HEK293 (cell line): ENCODE measurements at regions not wholly inside any gene's neighbourhood (a gene's known extent, or its start where the extent isn't known, plus 50 kb on each side); places are given as distances from the start of the nearest gene placed in this dataset.

Experiments used
- CTCF ChIA-PET: fragments of 350-600 bp; formaldehyde crosslinking; extraction: SDS; loops from one replicate; lab custom pipeline; 2021; ENCODE audit warnings: antibody characterized with exemption; lab: Yijun Ruan, JAX
- POLR2A ChIA-PET: fragments of 300-600 bp; formaldehyde crosslinking; extraction: SDS; loops from one replicate; lab custom pipeline; 2020; ENCODE audit warnings: antibody characterized with exemption, inconsistent platforms; lab: Yijun Ruan, JAX
- H3K27ac ChIP-seq: fragments of 200-500 bp; sonication (Bioruptor generic); 2 replicates; pipeline ENCODE4 v1.5.1; 2014; ENCODE audit warnings: low read depth, low read length, control low read depth, inconsistent platforms; ENCODE audit errors: extremely low read depth
- H3K36me3 ChIP-seq, 2 experiments: fragments of 200-500 bp in 1 of 2; sonication (Bioruptor generic) in 1 of 2; 1 replicate in 1 of 2; 2 replicates in 1 of 2; pipeline ENCODE4 v1.5.1; 2014 to 2017; ENCODE audit warnings: inconsistent platforms in 2 of 2, low read length in 2 of 2; ENCODE audit not compliant: control insufficient read depth in 2 of 2, insufficient read depth in 1 of 2
- H3K4me1 ChIP-seq: fragments of 200-500 bp; sonication (Bioruptor generic); 2 replicates; pipeline ENCODE4 v1.5.1; 2014; ENCODE audit warnings: mild to moderate bottlenecking, low read length, inconsistent platforms; ENCODE audit not compliant: control insufficient read depth, insufficient read depth
- H3K4me3 ChIP-seq: 2 replicates; pipeline ENCODE4 v1.5.1; 2011; ENCODE audit warnings: low read depth, mild to moderate bottlenecking, control low read depth, low read length, moderate library complexity
- H3K9me3 ChIP-seq: fragments of 200-500 bp; sonication (Bioruptor generic); 2 replicates; pipeline ENCODE4 v1.5.1; 2014; ENCODE audit warnings: low read depth, low read length, inconsistent platforms; ENCODE audit not compliant: control insufficient read depth, insufficient read depth
- WT1 ChIP-seq: fragments of 450-650 bp; formaldehyde crosslinking; IDR thresholded peaks from 2 replicates; pipeline ENCODE4 v1.5.1; 2016; ENCODE audit warnings: missing biosample characterization, missing genetic modification characterization
- ZFP3 ChIP-seq: fragments of 450-650 bp; formaldehyde crosslinking; IDR thresholded peaks from 2 replicates; pipeline ENCODE4 v1.5.1; 2016; ENCODE audit warnings: low read depth, missing biosample characterization, missing genetic modification characterization
- ZFP41 ChIP-seq: fragments of 450-650 bp; formaldehyde crosslinking; IDR thresholded peaks from 2 replicates; pipeline ENCODE4 v1.5.1; 2016; ENCODE audit warnings: missing biosample characterization, missing genetic modification characterization, borderline replicate concordance
- ZFP69B ChIP-seq: fragments of 450-650 bp; formaldehyde crosslinking; IDR thresholded peaks from 2 replicates; pipeline ENCODE4 v1.5.1; 2016; ENCODE audit warnings: missing biosample characterization, missing genetic modification characterization
- ZIC2 ChIP-seq: fragments of 450-650 bp; formaldehyde crosslinking; IDR thresholded peaks from 2 replicates; pipeline ENCODE4 v1.5.1; 2016; ENCODE audit warnings: missing biosample characterization, missing genetic modification characterization
- ZNF214 ChIP-seq: fragments of 450-650 bp; formaldehyde crosslinking; IDR thresholded peaks from 2 replicates; pipeline ENCODE4 v1.5.1; 2017; ENCODE audit warnings: missing biosample characterization, mild to moderate bottlenecking, missing genetic modification characterization, borderline replicate concordance
- ZNF23 ChIP-seq: fragments of 450-650 bp; formaldehyde crosslinking; IDR thresholded peaks from 2 replicates; pipeline ENCODE4 v1.5.1; 2016; ENCODE audit warnings: missing biosample characterization, missing genetic modification characterization, borderline replicate concordance
- ZNF24 ChIP-seq: fragments of 450-650 bp; formaldehyde crosslinking; IDR thresholded peaks from 2 replicates; pipeline ENCODE4 v1.5.1; 2016; ENCODE audit warnings: missing biosample characterization, missing genetic modification characterization
- ZNF341 ChIP-seq: fragments of 450-650 bp; formaldehyde crosslinking; IDR thresholded peaks from 2 replicates; pipeline ENCODE4; 2016; ENCODE audit warnings: low read depth, missing biosample characterization, missing genetic modification characterization
- ZNF530 ChIP-seq: fragments of 450-650 bp; formaldehyde crosslinking; IDR thresholded peaks from 2 replicates; pipeline ENCODE4 v1.5.1; 2016; ENCODE audit warnings: low read depth, missing biosample characterization, missing genetic modification characterization
- ZNF777 ChIP-seq: fragments of 450-650 bp; formaldehyde crosslinking; IDR thresholded peaks from 2 replicates; pipeline ENCODE4 v1.5.1; 2017; ENCODE audit warnings: missing biosample characterization, missing genetic modification characterization, borderline replicate concordance
- ZNF791 ChIP-seq: fragments of 450-650 bp; formaldehyde crosslinking; IDR thresholded peaks from 2 replicates; pipeline ENCODE4 v1.5.1; 2016; ENCODE audit warnings: missing biosample characterization, missing genetic modification characterization
- TF ChIP-seq, protein P1 (sequence below): fragments of 450-650 bp; formaldehyde crosslinking; IDR thresholded peaks from 2 replicates; pipeline ENCODE4 v1.5.1; 2016; ENCODE audit warnings: missing biosample characterization, missing genetic modification characterization
- TF ChIP-seq, protein P2 (sequence below): fragments of 450-650 bp; formaldehyde crosslinking; IDR thresholded peaks from 2 replicates; pipeline ENCODE4 v1.5.1; 2016; ENCODE audit warnings: missing biosample characterization, missing genetic modification characterization, low read depth
- TF ChIP-seq, protein P3 (sequence below): fragments of 450-650 bp; formaldehyde crosslinking; IDR thresholded peaks from 2 replicates; pipeline ENCODE4 v1.5.1; 2016; ENCODE audit warnings: missing biosample characterization, missing genetic modification characterization, borderline replicate concordance
- TF ChIP-seq, protein P4 (sequence below): fragments of 450-650 bp; formaldehyde crosslinking; IDR thresholded peaks from 2 replicates; pipeline ENCODE4 v1.5.1; 2016; ENCODE audit warnings: missing biosample characterization, missing genetic modification characterization

DNA sequence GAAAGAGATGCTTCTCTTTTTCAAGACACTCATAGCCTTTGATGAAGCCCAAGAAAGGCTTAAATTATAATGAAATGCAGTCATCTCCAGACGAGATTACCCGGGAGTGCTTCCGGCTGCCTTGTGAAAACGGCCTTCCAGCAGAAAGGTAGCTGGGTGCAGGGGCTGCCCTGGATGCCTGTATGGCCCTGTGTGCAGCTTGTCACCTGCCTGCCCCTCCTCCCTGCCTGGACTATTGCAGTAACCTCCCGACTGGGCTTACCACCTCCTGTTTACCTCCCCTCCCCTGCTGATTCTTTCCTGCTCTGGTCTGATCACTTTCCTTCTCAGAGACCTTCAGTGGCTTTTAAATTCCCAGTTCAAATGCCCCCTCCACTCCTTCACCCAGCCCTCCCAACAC is 126.4 kb upstream of the SYT13 start:
- Histone ChIP-seq H3K36me3 (no peaks in the 10 kb centered on the region), H3K27ac (no peak overlapping the region), H3K4me3 (no peak overlapping the region), H3K9me3 (no peaks in the 10 kb centered on the region), H3K4me1 (no peaks in the 10 kb centered on the region)
- no peak for TF ChIP-seq ZNF777 (tag by site-specific recombination)
- peak; percentile 45; the same call in 1 of the 2 replicates for TF ChIP-seq ZIC2 (tag by site-specific recombination)
- TF ChIP-seq ZFP41, result no peak
- TF ChIP-seq ZNF530 (tag by site-specific recombination), result no peak
- ChIA-PET POLR2A (no interaction called here), CTCF (interaction anchor here (0.6 to 2.1 kb wide), 4 partner anchors 40 to 242 kb away, joined by 3 to 6 read pairs (median 4); no protein-coding TSS in a partner anchor)

DNA sequence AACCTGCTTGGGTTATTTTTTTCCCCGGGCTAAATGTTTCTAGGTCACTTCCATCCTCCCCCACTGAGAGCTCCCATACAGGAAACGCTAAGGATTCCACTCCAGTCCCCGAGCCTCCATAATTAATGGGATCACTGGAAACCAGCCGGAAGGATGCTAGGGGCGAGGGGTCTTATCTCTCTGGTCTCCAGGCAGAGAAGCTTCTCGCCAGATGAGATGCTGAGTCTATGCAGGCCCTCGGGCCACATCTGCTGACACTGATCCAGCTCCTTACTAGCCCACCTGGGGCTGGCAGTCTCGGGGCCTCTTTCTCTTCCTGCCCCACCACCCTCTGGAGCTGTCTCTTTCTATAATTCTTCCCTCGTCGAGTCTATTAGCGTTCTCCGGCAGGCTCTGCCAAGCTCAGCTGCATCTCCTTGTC is 125.9 kb upstream of the SYT13 start:
- Histone ChIP-seq H3K4me3 (no peak overlapping the region), H3K4me1 (no peaks in the 10 kb centered on the region), H3K27ac (no peak overlapping the region), H3K9me3 (no peaks in the 10 kb centered on the region), H3K36me3 (no peaks in the 10 kb centered on the region)
- CTCF ChIA-PET, result interaction anchor here (0.6 to 1.2 kb wide), 2 partner anchors 151 to 232 kb away, joined by 3 to 4 read pairs; no protein-coding TSS in a partner anchor
- POLR2A ChIA-PET, result no interaction called here
- TF ChIP-seq ZNF24 (tag by site-specific recombination) (no peak), WT1 (tag by site-specific recombination) (no peak), ZNF791 (tag by site-specific recombination) (no peak), ZNF214 (tag by site-specific recombination) (no peak), ZNF23 (tag by site-specific recombination) (no peak), ZFP41 (no peak), ZFP69B (no peak), ZFP3 (tag by site-specific recombination) (no peak)
- TF ChIP-seq, protein P1, sequence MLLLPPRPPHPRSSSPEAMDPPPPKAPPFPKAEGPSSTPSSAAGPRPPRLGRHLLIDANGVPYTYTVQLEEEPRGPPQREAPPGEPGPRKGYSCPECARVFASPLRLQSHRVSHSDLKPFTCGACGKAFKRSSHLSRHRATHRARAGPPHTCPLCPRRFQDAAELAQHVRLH (tag by site-specific recombination), result no peak
- TF ChIP-seq, protein P2, sequence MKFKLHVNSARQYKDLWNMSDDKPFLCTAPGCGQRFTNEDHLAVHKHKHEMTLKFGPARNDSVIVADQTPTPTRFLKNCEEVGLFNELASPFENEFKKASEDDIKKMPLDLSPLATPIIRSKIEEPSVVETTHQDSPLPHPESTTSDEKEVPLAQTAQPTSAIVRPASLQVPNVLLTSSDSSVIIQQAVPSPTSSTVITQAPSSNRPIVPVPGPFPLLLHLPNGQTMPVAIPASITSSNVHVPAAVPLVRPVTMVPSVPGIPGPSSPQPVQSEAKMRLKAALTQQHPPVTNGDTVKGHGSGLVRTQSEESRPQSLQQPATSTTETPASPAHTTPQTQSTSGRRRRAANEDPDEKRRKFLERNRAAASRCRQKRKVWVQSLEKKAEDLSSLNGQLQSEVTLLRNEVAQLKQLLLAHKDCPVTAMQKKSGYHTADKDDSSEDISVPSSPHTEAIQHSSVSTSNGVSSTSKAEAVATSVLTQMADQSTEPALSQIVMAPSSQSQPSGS (tag by site-specific recombination), result no peak
- TF ChIP-seq, protein P3, sequence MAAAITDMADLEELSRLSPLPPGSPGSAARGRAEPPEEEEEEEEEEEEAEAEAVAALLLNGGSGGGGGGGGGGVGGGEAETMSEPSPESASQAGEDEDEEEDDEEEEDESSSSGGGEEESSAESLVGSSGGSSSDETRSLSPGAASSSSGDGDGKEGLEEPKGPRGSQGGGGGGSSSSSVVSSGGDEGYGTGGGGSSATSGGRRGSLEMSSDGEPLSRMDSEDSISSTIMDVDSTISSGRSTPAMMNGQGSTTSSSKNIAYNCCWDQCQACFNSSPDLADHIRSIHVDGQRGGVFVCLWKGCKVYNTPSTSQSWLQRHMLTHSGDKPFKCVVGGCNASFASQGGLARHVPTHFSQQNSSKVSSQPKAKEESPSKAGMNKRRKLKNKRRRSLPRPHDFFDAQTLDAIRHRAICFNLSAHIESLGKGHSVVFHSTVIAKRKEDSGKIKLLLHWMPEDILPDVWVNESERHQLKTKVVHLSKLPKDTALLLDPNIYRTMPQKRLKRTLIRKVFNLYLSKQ (tag by site-specific recombination), result no peak
- TF ChIP-seq, protein P4, sequence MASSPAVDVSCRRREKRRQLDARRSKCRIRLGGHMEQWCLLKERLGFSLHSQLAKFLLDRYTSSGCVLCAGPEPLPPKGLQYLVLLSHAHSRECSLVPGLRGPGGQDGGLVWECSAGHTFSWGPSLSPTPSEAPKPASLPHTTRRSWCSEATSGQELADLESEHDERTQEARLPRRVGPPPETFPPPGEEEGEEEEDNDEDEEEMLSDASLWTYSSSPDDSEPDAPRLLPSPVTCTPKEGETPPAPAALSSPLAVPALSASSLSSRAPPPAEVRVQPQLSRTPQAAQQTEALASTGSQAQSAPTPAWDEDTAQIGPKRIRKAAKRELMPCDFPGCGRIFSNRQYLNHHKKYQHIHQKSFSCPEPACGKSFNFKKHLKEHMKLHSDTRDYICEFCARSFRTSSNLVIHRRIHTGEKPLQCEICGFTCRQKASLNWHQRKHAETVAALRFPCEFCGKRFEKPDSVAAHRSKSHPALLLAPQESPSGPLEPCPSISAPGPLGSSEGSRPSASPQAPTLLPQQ (tag by site-specific recombination), result no peak

DNA sequence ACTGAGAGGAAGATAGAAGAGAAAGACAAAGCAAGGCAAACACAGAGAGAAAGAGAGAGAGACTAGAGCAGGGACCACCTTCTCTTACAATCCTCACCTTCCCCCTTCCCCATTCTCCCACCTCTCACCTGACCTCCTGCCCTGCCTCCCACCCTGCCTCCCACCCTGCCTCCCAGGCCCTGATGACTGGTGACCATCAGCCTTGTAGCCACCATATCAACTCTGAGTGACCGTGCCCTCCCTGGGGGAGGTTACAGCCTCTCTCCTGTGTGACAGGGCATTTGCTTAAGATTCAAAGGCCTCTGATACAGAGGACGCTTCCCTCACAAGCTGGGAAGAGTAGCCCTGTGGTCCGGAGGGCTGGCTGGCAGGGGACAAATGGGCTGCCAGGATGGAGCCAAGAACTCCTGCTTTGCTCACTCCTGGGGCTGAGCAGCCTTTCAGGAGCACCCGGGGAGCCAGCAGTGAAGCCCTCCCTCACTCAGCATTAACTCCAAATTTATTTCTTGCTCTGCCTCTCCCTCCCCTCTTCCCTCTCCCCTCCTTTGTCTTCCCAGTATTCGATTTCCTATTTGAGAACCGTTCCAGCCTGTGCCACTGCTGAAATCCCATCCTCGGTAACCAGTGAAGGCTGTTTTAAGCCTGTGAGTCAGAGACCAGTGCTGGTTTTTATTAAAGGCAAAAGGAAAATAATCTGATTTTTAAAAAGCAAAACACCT is 125.2 kb upstream of the SYT13 start:
- ChIA-PET POLR2A (no interaction called here), CTCF (interaction anchor here (1.2 to 1.6 kb wide), 2 partner anchors 152 to 360 kb away, joined by 3 read pairs; no protein-coding TSS in a partner anchor)
- Histone ChIP-seq H3K4me3 (no peak overlapping the region), H3K36me3 (no peaks in the 10 kb centered on the region), H3K4me1 (no peaks in the 10 kb centered on the region), H3K27ac (no peak overlapping the region), H3K9me3 (no peaks in the 10 kb centered on the region)
- TF ChIP-seq ZIC2 (tag by site-specific recombination), result peak; percentile 45
- no peak for TF ChIP-seq ZNF341 (tag by site-specific recombination)
